ENCODE measurements at regions not wholly inside any gene's neighbourhood (a gene's known extent, or its start where the extent isn't known, plus 50 kb on each side); places are given as distances from the start of the nearest gene placed in this dataset.
A peak's percentile ranks its signal among the peaks of the same experiment; 100 is the strongest.

DNA sequence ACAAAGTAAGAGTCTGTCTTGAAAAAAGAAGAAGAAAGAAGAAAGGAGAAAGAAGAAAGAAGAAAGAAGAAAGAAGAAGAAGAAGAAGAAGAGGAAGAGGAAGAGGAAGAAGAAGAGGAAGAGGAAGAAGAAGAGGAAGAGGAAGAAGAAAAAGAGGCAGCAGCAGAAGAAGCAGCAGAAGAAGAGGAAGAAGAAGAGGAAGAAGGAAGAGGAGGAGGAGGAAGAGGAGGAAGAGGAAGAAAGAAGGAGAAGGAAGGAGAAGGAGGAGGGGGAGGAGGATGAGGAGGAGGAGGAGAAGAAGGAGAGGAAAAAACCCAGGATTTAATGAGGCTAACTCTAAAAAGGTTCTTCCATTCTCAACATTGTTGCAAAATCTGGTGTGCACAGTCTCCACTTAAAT, 95.4 kb upstream of the PDE10A start:
- TF ChIP-seq, protein P1, sequence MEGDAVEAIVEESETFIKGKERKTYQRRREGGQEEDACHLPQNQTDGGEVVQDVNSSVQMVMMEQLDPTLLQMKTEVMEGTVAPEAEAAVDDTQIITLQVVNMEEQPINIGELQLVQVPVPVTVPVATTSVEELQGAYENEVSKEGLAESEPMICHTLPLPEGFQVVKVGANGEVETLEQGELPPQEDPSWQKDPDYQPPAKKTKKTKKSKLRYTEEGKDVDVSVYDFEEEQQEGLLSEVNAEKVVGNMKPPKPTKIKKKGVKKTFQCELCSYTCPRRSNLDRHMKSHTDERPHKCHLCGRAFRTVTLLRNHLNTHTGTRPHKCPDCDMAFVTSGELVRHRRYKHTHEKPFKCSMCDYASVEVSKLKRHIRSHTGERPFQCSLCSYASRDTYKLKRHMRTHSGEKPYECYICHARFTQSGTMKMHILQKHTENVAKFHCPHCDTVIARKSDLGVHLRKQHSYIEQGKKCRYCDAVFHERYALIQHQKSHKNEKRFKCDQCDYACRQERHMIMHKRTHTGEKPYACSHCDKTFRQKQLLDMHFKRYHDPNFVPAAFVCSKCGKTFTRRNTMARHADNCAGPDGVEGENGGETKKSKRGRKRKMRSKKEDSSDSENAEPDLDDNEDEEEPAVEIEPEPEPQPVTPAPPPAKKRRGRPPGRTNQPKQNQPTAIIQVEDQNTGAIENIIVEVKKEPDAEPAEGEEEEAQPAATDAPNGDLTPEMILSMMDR (IDR thresholded peaks at IDR 0.05; ENCODE audit: low read depth, low read length): no peak
- in situ Hi-C loops (cut with HindIII; ENCODE audit: low sequenced_read_pairs): no loop called here
- no peak for DNase-seq (ENCODE audit: low read depth, low spot score)
- H3K4me3 ChIP-seq (ENCODE audit: low read depth, low read length): no peak overlapping the region

DNA sequence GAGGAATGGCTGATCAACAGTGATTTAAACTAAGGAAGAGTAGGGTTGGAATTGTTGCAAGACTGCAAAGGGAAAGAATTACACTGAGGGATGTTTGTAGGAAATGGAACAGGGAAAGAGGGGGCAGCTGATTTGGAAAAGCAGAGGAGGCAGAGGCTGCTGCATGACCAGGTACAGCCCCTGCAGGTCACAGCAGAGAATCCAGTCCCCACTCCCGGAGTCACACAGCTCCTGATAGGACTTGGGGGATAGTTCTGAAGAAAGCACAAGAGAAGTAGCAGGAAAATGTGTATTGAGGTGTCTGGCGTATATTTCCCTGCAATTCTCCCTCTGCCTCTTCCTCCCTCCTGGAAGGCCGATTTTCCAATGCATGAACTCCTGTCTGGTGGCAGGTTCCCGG, 92.5 kb upstream of the PDE10A start:
- TF ChIP-seq, protein P1 (IDR thresholded peaks at IDR 0.05; ENCODE audit: low read depth, low read length): peak; percentile 3

DNA sequence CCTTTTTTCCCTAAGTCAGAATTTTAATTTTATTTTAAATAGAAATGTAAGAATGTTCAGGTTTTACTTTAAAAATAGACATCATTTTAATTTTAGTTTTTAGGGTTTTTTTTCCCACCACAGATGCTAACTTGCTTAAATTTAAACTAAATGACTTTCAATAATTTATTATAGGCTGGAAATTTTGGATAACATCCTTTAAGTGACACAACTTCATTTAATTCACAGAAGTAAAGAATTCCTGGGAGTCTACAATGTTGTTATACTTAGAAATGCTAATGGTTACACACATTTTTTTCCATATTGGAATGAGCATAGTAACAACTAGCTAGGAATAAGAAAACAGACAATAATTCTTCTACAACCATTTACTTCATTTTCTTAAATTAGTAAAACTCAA, 90.5 kb upstream of the PDE10A start:
- H3K4me3 ChIP-seq (ENCODE audit: low read depth, low read length): no peak overlapping the region
- TF ChIP-seq, protein P1 (IDR thresholded peaks at IDR 0.05; ENCODE audit: low read depth, low read length): no peak
- in situ Hi-C loops (cut with HindIII; ENCODE audit: low sequenced_read_pairs): no loop called here
- no peak for DNase-seq (ENCODE audit: low read depth, low spot score)

More for the DNA sequence above, 92.5 kb upstream of the PDE10A start:
- DNase-seq (ENCODE audit: low read depth, low spot score): no peak
- in situ Hi-C loops (cut with HindIII; ENCODE audit: low sequenced_read_pairs): no loop called here
- no peak overlapping the region for H3K4me3 ChIP-seq (ENCODE audit: low read depth, low read length)

DNA sequence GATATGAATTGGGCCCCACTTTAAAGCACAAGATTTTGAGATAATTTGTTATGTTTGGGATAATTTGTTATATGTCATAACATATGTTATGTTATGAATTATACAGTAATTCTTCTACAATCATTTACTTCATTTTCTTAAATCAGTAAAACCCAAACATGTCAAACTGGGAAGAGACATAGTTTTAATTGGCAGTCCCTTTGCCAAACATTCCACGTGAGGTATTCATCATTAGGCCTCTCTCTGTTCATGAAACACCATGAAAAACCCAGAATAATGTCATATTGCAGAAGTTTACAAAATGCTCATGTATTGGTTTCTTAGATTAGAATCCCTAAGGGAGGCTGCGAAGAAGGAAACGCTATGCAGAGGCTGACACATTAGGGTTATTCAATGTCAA, 89.4 kb upstream of the PDE10A start:
- TF ChIP-seq, protein P1 (IDR thresholded peaks at IDR 0.05; ENCODE audit: low read depth, low read length): no peak
- in situ Hi-C loops (cut with HindIII; ENCODE audit: low sequenced_read_pairs): no loop called here
- no peak for DNase-seq (ENCODE audit: low read depth, low spot score)
- H3K4me3 ChIP-seq (ENCODE audit: low read depth, low read length): no peak overlapping the region

DNA sequence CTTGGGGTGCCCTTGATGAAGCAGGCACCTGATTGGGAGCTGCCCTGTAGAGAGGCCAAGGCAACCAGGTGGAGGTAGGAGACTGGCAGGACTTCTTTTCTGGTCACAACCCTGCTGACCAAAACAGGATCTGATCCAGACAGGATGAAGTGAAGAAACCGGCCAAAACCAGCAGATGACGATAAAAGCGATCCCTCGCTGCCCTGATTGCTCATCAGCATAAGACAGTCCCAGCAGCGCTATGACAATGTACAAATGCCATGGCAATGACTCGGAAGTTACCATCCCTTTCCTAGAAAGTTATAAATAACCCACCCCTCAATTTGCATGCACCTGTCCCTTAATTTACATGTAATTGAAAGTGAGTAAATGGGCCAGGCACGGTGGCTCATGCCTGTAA, 88.4 kb upstream of the PDE10A start:
- no peak overlapping the region for H3K4me3 ChIP-seq (ENCODE audit: low read depth, low read length)
- in situ Hi-C loops (cut with HindIII; ENCODE audit: low sequenced_read_pairs): no loop called here
- TF ChIP-seq, protein P1 (IDR thresholded peaks at IDR 0.05; ENCODE audit: low read depth, low read length): no peak
- no peak for DNase-seq (ENCODE audit: low read depth, low spot score)

DNA sequence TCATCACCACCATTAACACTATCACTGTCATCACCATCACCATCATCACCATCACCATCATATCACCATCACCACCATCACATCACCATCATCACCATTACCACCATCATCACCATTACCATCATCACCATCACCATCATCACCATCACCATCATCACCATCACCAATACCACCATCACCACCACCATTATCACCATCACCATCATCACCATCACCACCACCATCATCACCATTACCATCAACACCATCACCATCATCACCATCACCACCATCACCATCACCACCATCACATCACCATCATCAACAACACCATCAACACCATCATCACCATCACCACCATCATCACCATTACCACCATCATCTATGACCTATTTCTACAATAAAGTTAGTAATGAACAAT, 86.1 kb upstream of the PDE10A start:
- no peak overlapping the region for H3K4me3 ChIP-seq (ENCODE audit: low read depth, low read length)
- in situ Hi-C loops (cut with HindIII; ENCODE audit: low sequenced_read_pairs): no loop called here
- TF ChIP-seq, protein P1 (IDR thresholded peaks at IDR 0.05; ENCODE audit: low read depth, low read length): no peak
- DNase-seq (ENCODE audit: low read depth, low spot score): no peak

DNA sequence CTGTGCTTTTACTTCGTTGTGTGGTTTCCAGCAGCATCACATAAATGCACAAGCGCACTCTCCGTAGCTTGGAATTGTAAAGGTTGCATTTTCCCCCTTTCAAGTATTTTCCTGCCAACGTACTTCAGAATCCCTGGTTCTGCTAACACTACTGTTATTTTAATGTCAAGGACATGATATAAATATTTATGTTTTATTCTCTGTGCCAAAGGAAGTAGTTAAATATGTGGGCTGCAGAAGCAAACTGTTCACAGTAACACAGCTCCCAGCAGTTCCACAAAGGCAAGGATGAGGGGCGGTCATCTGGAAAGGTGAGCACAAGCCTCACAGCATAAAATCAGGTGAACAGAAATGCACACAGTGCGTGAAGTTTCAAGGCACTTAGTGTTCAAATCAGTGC, 85.3 kb upstream of the PDE10A start:
- TF ChIP-seq, protein P1 (IDR thresholded peaks at IDR 0.05; ENCODE audit: low read depth, low read length): no peak
- no peak overlapping the region for H3K4me3 ChIP-seq (ENCODE audit: low read depth, low read length)
- in situ Hi-C loops (cut with HindIII; ENCODE audit: low sequenced_read_pairs): no loop called here
- no peak for DNase-seq (ENCODE audit: low read depth, low spot score)
